CD4-positive, alpha-beta T cell treated with Interleukin-15 for 4 hours (primary cell): ENCODE measurements at regions not wholly inside any gene's neighbourhood (a gene's known extent, or its start where the extent isn't known, plus 50 kb on each side); places are given as distances from the start of the nearest gene placed in this dataset.
A peak's percentile ranks its signal among the peaks of the same experiment; 100 is the strongest.
"Not testable (repeated sequence)": the region's sequence is repeated elsewhere in the genome, so short reads cannot be mapped to it uniquely, and the experiment has no call there.

Source experiments
- DNase-seq: peaks from one replicate; pipeline ENCODE4 v3.0.0-alpha.2; 2020; ENCODE audit warnings: low spot score

DNA sequence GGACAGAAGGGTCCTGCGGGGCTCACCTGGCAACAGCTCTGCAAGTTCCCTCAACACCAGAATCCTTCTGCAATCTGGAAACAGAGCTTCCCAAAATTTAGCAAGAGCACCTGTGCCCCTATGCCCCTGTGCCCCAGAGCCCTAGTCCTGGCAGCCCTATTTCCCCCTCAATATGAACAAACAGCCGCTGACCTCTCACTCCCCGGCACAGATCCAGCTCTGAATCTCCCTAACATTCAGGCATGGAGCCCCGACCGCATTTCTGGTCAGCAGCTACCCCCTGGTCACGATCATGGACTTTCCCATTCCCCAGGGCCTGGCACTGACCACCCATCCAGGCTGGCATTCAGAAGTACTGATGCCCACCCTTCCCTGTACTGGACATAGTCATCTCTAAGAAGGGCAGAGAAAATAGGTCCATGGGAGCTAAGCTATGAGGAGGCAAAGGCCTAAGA lies 110.8 kb upstream of the SMURF2 start:
- no peak for DNase-seq

- no peak for DNase-seq
These were observed 110.1 kb upstream of the SMURF2 start for GRCh38 chr17:64771980-64772844.

DNA sequence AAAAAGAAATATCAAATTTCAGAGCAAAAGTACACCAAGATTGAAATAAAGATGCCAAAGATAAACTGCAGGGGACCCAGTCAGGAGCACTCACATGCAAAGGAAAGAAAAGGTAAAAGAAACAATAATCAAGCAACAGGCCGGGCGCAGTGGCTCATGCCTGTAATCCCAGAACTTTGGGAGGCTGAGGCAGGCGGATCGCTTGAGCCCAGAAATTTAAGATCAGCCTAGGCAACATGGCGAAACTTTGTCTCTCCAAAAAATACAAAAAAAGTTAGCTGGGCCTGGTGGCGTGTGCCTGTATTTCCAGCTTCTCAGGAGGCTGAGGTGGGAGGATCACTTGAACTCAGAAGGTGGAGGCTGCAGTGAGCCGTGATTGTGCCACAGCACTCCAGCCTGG lies 107.6 kb upstream of the SMURF2 start:
- DNase-seq = no peak

GRCh38 chr17:64767269-64767997 lies 105.3 kb upstream of the SMURF2 start:
- DNase-seq = no peak

GRCh38 chr17:64765191-64765889 lies 103.2 kb upstream of the SMURF2 start:
- no peak for DNase-seq

- no peak for DNase-seq
These were observed 89.0 kb upstream of the SMURF2 start for GRCh38 chr17:64750891-64751677.

GRCh38 chr17:64750478-64750877 lies 88.4 kb upstream of the SMURF2 start:
- DNase-seq = no peak

- DNase-seq = no peak
These were observed 87.2 kb upstream of the SMURF2 start for GRCh38 chr17:64749306-64749705.

GRCh38 chr17:64747938-64748540 lies 85.9 kb upstream of the SMURF2 start:
- no peak for DNase-seq

- DNase-seq = no peak
These were observed 80.2 kb upstream of the SMURF2 start for GRCh38 chr17:64742326-64742725.

- DNase-seq = not testable (repeated sequence)
These were observed 79.8 kb upstream of the SMURF2 start for GRCh38 chr17:64741916-64742315.

DNA sequence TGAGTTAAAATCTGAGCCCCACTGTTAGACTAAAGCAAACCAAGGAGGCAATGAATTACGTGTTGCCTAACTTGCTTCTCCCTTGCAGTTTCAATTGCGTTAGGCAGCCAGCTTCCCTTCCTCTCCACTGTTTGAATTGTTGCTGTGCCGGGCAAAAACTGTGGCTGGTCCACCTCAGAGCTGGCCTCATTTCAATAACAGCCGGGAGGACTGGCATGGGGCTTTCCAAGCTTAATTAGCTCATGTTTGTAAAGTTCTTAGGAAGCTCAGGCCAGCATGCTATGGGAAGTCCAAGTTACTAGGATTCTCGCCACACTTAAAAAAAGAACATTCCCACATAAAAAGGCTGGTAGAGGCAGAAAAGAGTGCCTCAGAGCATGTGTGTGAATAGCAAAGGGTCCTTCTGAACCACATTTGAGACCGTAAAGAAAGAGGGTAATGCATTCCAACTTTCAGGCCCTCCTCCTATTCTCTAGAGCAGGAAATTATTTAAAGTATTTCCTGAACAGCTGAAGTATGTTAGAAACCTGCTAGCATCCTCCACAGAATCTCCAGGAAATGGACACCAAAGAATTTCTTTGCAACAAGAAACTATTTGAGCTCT lies 79.0 kb upstream of the SMURF2 start:
- DNase-seq = no peak

DNA sequence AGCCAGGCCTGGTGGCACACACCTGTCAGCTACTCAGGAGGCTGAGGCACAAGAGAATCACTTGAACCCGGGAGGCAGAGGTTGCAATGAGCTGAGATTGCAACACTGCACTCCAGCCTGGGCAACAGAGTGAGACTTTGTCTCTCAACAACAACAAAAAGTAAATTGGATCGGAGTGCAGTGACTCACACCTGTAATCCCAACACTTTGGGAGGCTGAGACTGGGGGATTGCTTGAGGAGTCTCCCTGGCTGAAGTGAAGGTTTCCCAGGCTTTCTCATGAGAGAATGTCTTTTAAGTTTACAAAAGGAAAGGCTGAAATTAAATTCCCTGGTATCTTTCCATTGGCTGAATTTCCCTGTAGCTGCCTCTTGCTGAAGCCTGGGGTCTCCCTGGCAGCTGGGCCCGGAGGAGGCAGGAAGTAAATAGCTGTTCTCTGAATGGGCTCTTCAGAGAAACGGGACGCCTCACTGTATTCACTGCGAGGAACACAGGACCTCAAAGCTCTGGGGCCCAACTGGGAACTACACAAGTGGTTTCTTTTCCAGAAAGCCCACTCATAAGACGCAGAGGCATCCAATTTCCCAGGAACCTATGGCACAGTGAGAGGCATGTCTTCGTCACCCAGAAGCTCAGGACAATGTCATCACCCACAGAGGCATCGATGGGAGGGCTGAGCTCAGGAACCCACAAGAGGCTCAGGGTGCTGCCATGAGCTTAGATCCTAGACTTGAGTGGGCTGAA lies 77.4 kb upstream of the SMURF2 start:
- no peak for DNase-seq

DNA sequence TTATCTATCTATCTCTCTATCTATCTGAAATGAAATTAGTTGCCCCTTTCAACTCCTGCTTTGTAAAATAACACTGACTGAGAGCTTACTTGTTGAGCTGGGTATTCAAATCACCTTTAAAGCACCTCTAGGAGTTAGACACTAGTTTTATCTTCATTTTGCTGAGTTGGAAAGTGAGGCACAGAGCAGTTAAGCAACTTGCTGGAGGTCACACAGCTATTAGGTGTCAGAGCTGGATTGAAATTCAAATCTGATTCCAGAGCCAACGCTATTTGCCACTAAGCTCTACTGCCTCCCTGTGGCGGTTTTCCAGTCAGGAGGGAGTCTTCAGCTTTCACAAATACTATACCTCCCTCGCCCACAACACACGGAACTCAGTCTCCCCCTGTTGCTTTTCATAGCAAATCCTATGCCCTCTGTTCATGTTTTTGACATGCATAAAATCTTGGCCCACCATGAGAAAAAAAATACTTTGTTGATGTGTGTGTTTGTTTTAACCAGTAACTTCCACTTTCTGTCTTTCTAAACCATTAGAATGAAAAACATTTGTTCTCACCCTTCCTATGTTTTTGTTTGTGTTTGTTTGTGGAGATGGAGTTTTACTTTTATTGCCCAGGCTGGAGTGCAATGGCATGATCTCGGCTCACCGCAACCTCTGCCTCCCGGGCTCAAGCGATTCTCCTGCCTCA lies 74.8 kb upstream of the SMURF2 start:
- peak; percentile 63 for DNase-seq

- no peak for DNase-seq
These were observed 70.4 kb upstream of the SMURF2 start for GRCh38 chr17:64732336-64733006.

- not testable (repeated sequence) for DNase-seq
These were observed 67.9 kb upstream of the SMURF2 start for GRCh38 chr17:64730023-64730422.

DNA sequence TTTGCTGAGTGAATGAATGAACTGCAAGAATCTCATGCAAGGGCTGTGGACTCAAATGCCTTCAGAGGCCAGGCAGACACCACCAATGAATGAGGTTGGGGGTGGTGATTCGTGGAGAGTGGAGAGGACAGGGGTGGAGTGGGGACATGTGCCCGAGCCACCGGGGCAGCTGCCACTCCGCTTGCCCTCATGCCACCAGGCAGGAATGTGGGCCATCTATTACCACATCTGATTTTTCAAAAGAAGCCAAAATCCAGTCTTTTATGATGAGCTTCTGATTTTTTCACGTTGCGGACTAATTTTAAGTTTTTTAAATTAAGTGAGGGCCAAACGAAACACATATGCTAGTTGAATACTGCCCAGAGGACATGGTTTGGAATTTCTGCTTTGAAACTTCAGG lies 67.1 kb upstream of the SMURF2 start:
- DNase-seq = no peak

- no peak for DNase-seq
These were observed 66.1 kb upstream of the SMURF2 start for GRCh38 chr17:64728041-64728695.

- not testable (repeated sequence) for DNase-seq
These were observed 63.9 kb upstream of the SMURF2 start for GRCh38 chr17:64726025-64726424.
